ENCODE measurements at regions not wholly inside any gene's neighbourhood (a gene's known extent, or its start where the extent isn't known, plus 50 kb on each side); places are given as distances from the start of the nearest gene placed in this dataset.

GRCh38 chr14:53472306-53472705 is 319.2 kb upstream of the DDHD1 start:
- Histone ChIP-seq H3K27me3 (ENCODE audit: insufficient read depth, poor library complexity, severe bottlenecking) (no peaks in the 10 kb centered on the region), H3K27ac (replicated peaks) (no peak overlapping the region), H3K4me3 (replicated peaks; ENCODE audit: insufficient read depth, low read length) (no peak overlapping the region)
- TF ChIP-seq GABPA (IDR thresholded peaks at IDR 0.05; ENCODE audit: low read depth) (no peak), CTCF (IDR thresholded peaks at IDR 0.05; ENCODE audit: insufficient read depth, low read length) (no peak), POLR2AphosphoS5 (IDR thresholded peaks at IDR 0.05; ENCODE audit: low read depth) (no peak), REST (IDR thresholded peaks at IDR 0.05; ENCODE audit: insufficient replicate concordance, low read depth) (no peak), SPI1 (IDR thresholded peaks at IDR 0.05; ENCODE audit: borderline replicate concordance, low read depth) (no peak)
- no peak for DNase-seq (ENCODE audit: low read depth in 1 of 2, low spot score in 1 of 2)

- Histone ChIP-seq H3K27me3 (ENCODE audit: insufficient read depth, poor library complexity, severe bottlenecking) (no peaks in the 10 kb centered on the region), H3K4me3 (replicated peaks; ENCODE audit: insufficient read depth, low read length) (no peak overlapping the region), H3K27ac (replicated peaks) (no peak overlapping the region)
- TF ChIP-seq POLR2AphosphoS5 (IDR thresholded peaks at IDR 0.05; ENCODE audit: low read depth) (no peak), REST (IDR thresholded peaks at IDR 0.05; ENCODE audit: insufficient replicate concordance, low read depth) (no peak), SPI1 (IDR thresholded peaks at IDR 0.05; ENCODE audit: borderline replicate concordance, low read depth) (no peak), GABPA (IDR thresholded peaks at IDR 0.05; ENCODE audit: low read depth) (no peak), CTCF (IDR thresholded peaks at IDR 0.05; ENCODE audit: insufficient read depth, low read length) (no peak)
- no peak for DNase-seq (ENCODE audit: low read depth in 1 of 2, low spot score in 1 of 2)
Observed at GRCh38 chr14:53470351-53471043, 317.4 kb upstream of the DDHD1 start.

- no peaks in the 10 kb centered on the region for H3K27me3 ChIP-seq (ENCODE audit: insufficient read depth, poor library complexity, severe bottlenecking)
- no peak overlapping the region for H3K4me3 ChIP-seq (replicated peaks; ENCODE audit: insufficient read depth, low read length)
- H3K27ac ChIP-seq (replicated peaks): no peak overlapping the region
- TF ChIP-seq POLR2AphosphoS5 (IDR thresholded peaks at IDR 0.05; ENCODE audit: low read depth) (no peak), GABPA (IDR thresholded peaks at IDR 0.05; ENCODE audit: low read depth) (no peak), SPI1 (IDR thresholded peaks at IDR 0.05; ENCODE audit: borderline replicate concordance, low read depth) (no peak), REST (IDR thresholded peaks at IDR 0.05; ENCODE audit: insufficient replicate concordance, low read depth) (no peak), CTCF (IDR thresholded peaks at IDR 0.05; ENCODE audit: insufficient read depth, low read length) (no peak)
- DNase-seq (ENCODE audit: low read depth in 1 of 2, low spot score in 1 of 2): no peak
Observed at GRCh38 chr14:53468876-53469275, 315.8 kb upstream of the DDHD1 start.

Measured in HL-60 (cell line).